Kidney glomerular epithelial cell (primary cell): ENCODE measurements at regions not wholly inside any gene's neighbourhood (a gene's known extent, or its start where the extent isn't known, plus 50 kb on each side); places are given as distances from the start of the nearest gene placed in this dataset.

ENCODE experiments used
- DNase-seq: peaks from one replicate; lab custom pipeline; 2025; lab: John Stamatoyannopoulos, UW

DNA sequence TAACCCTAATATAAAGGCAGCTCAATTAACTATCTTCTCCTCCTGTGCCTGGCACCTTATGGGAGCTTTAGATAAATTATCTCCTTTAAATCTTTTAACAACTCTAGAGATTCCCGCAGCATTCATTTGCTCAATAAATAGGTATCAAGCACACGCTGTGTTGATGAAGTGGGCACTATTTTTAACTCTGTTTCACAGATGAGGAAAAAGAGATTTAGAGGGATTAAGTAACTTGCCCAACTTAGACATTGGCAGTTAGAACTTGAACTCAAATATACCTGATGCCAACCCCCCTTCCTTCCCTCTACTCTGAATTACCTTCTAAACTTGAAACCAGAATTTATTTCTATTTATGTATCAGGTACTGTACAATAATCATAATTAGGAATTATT is 112.4 kb downstream of the SH3TC2 start:
- no peak for DNase-seq

DNA sequence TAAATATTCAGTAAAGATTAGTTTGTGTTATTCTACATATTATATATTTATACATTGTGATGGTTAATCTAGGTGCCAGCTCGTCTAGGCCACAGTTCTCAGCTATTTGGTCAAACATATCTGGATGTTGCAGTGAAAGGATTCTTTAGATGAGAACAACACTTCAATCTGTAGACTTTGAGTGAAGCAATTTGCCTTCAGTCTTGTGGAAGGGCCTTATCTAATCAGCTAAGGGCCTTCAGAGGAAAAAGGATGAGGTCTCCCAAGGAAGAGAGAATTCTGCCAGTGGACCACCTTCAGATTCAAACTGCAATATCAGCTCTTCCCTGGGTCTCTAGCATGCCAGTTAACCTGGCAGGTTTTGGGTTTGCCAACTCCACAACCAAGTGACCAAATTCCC is 112.0 kb downstream of the SH3TC2 start:
- no peak for DNase-seq

GRCh38 chr5:148951612-148952011 is 111.2 kb downstream of the SH3TC2 start:
- DNase-seq, result no peak

DNA sequence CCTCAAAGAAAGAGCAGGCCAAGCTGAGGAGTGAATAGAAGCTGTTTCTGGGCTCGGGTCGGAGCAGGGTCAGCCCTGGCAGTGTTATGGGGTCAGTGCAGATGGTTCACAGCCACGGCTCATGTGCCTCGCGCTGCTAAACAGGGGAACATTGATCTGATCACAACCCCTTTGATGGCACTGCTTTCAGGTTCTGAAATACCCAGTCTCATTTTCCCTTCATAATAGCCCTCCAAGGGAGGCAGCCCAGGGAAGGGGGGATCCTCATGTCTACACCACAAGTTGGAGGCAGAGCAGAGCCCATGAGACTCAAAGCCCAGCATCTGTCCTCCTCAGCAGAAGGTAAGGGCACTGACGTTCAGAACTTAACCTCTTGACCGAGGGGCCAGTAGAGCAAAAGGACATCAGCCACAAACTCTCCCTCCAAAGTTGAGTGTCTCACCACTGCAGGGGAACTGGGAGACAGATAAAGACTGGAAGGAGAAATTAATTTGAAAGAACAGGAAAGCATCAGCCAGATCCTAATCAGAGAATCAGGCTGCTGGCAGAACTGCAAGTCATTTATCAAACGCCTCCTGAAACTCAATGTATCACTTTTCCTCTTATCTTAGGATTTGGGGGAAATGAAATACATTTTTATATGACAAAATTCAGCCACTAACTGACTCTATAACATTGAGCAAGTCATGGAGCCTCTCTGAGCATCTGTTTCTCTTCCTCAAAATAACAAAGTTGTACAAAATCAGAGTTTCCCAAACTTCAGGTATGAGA is 110.6 kb downstream of the SH3TC2 start:
- DNase-seq, result no peak

- no peak for DNase-seq
These were observed 109.2 kb downstream of the SH3TC2 start for GRCh38 chr5:148953711-148954110.
